ENCODE measurements at regions not wholly inside any gene's neighbourhood (a gene's known extent, or its start where the extent isn't known, plus 50 kb on each side); places are given as distances from the start of the nearest gene placed in this dataset.

GRCh38 chr10:62946278-62946677 is 130.1 kb upstream of the EGR2 start:
- TF ChIP-seq EP300 (IDR thresholded peaks at IDR 0.05) (no peak), POLR2A (IDR thresholded peaks at IDR 0.05) (no peak), POLR2AphosphoS5 (IDR thresholded peaks at IDR 0.05) (no peak), CTCF (IDR thresholded peaks at IDR 0.05) (no peak)

Measured in gastroesophageal sphincter (tissue), 3 donors.